Choroid plexus epithelial cell (primary cell): ENCODE measurements at regions not wholly inside any gene's neighbourhood (a gene's known extent, or its start where the extent isn't known, plus 50 kb on each side); places are given as distances from the start of the nearest gene placed in this dataset.

Experiments used
- DNase-seq: peaks from one replicate; pipeline ENCODE4 v3.0.0-alpha.2; 2010; ENCODE audit warnings: low read depth
- H3K4me3 ChIP-seq: 2 replicates; pipeline ENCODE4 v1.5.1; 2011; ENCODE audit warnings: low read depth, mild to moderate bottlenecking, control low read depth, low read length, moderate library complexity
- TF ChIP-seq, protein P1 (sequence below): conservative IDR thresholded peaks from 2 replicates; pipeline ENCODE4 v1.5.1; 2011; ENCODE audit warnings: low read depth, mild to moderate bottlenecking, control low read depth, inconsistent platforms, low read length, moderate library complexity

- TF ChIP-seq, protein P1, sequence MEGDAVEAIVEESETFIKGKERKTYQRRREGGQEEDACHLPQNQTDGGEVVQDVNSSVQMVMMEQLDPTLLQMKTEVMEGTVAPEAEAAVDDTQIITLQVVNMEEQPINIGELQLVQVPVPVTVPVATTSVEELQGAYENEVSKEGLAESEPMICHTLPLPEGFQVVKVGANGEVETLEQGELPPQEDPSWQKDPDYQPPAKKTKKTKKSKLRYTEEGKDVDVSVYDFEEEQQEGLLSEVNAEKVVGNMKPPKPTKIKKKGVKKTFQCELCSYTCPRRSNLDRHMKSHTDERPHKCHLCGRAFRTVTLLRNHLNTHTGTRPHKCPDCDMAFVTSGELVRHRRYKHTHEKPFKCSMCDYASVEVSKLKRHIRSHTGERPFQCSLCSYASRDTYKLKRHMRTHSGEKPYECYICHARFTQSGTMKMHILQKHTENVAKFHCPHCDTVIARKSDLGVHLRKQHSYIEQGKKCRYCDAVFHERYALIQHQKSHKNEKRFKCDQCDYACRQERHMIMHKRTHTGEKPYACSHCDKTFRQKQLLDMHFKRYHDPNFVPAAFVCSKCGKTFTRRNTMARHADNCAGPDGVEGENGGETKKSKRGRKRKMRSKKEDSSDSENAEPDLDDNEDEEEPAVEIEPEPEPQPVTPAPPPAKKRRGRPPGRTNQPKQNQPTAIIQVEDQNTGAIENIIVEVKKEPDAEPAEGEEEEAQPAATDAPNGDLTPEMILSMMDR = no peak
- peak; percentile 21 for DNase-seq
- no peak overlapping the region for H3K4me3 ChIP-seq
Measured at GRCh38 chr10:90642650-90643049, 215.2 kb downstream of the HTR7 start.

DNA sequence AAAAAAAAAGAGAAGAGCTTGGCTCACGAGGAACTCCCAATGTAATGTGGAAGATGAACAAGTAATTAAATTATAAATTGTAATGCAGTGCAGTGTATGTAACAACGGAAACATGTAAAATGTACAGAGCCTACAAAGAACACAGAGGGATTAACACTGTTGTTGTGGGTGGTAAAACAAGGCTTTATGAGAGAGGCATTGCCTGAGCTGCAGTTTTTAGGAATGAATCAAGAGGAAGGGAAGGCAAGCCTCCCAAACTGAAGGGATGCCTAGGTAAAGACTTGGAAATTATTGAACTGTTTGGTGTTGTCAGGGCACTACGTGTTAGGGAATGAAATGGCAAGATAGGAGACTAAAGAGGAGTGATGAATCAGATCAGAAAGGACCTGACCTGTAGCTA, 213.7 kb downstream of the HTR7 start:
- H3K4me3 ChIP-seq = no peak overlapping the region
- DNase-seq = peak; percentile 11
- TF ChIP-seq, protein P1 = no peak

DNA sequence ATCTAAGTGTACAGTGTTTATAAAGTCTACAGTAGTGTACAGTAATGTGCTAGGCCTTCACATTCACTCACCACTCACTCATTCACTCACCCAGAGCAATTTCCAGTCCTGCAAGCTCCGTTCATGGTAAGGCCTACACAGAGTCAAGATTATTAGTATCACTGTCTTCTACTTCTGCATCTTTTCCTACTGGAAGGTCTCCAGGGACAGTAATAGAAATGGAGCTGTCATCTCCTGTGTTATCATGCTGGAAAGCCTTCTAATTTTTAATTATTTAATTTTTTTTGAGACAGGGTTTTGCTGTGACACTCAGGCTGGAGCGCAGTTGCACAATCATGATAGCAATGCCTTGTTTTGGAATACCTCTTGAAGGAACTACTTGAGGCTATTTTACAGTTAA, 207.0 kb downstream of the HTR7 start:
- TF ChIP-seq, protein P1 = no peak
- no peak for DNase-seq

DNA sequence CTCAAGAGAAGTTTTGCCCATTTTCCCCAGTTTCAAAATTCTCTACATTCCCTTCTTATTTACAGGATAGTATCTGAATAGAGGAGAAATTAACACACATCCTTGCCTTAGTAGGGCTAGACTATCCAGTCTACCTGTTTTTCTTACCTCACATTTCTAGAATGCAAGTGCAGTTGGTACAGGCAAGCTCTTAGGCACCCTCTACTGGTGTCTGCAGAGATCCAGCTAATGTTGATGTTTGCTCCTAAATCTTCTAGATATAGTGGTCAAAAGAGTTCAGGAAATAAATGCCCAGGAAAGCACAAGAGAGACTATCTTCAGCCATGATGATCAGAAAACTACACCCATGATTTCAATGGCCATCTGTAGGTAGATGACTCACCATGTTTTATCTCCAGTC, 205.3 kb downstream of the HTR7 start:
- peak; percentile 76 for DNase-seq
- TF ChIP-seq, protein P1 = peak; percentile 83
- no peak overlapping the region for H3K4me3 ChIP-seq

More for the DNA sequence above, 207.0 kb downstream of the HTR7 start:
- H3K4me3 ChIP-seq = no peak overlapping the region

DNA sequence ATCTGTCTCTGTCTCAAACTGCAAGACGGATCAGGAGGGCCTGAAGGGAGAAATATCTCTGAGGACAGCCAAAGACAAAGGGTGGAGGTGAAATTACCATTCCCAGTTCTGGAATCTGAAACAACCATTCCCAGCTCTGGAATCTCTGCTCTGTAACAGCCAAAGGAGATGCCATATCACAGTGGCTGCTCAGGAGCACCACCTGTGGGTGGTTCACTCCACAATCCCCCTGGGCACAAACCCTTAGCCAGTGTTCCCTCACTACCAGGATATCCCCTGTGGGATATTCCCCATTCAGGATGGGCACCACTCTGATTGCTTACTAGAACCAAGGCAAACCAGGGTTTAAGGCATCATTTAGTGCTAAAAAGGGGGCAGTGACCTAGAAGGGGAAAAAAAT, 199.0 kb downstream of the HTR7 start:
- TF ChIP-seq, protein P1 = peak; percentile 55
- DNase-seq = no peak
- no peak overlapping the region for H3K4me3 ChIP-seq

DNA sequence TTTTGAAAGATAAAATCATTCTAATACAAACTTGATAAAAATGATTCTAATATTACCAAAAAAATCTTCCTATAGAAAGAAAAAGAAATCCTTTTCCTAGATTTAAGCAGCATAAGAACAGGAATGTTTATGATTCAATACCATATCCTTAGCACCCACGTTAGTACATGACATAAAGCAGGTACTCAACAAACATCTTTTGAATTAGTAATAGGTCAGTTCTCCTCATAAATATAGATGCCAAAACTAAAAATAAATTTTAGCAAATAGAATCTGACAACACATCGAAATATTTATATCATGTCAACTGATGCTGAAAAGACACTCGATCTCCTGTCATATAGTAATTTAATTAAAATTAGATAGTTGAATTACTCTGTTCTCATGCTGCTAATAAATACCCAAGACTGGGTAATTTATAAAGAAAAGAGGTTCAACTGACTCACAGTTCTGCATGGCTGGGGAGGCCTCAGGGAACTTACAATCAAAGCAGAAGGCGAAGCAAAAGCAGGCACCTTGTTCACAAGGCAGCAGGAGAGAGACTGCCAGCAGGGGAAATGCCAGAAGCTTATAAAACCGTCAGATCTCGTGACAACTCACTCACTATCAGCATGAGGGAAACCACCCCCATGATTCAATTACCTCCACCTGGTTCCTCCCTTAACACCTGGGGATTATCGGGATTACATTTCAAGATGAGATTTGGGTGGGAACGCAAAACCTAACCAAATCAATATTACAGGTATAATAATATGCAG, 191.8 kb downstream of the HTR7 start:
- no peak for DNase-seq
- TF ChIP-seq, protein P1 = no peak
- no peak overlapping the region for H3K4me3 ChIP-seq

GRCh38 chr10:90674461-90674860, 183.4 kb downstream of the HTR7 start:
- no peak overlapping the region for H3K4me3 ChIP-seq
- no peak for DNase-seq
- TF ChIP-seq, protein P1 = no peak
